ENCODE measurements at regions not wholly inside any gene's neighbourhood (a gene's known extent, or its start where the extent isn't known, plus 50 kb on each side); places are given as distances from the start of the nearest gene placed in this dataset.

- no peak for DNase-seq (ENCODE audit: low read depth, low spot score)
Measured at GRCh38 chr5:2187687-2188086, 305.0 kb upstream of the IRX4 start.

GRCh38 chr5:2187156-2187555, 304.4 kb upstream of the IRX4 start:
- no peak for DNase-seq (ENCODE audit: low read depth, low spot score)

- no peak for DNase-seq (ENCODE audit: low read depth, low spot score)
Measured at GRCh38 chr5:2186472-2187015, 303.8 kb upstream of the IRX4 start.

- no peak for DNase-seq (ENCODE audit: low read depth, low spot score)
Measured at GRCh38 chr5:2185646-2186471, 303.1 kb upstream of the IRX4 start.

GRCh38 chr5:2184563-2185540, 302.1 kb upstream of the IRX4 start:
- no peak for DNase-seq (ENCODE audit: low read depth, low spot score)

GRCh38 chr5:2184026-2184366, 301.3 kb upstream of the IRX4 start:
- DNase-seq (ENCODE audit: low read depth, low spot score) = no peak

- no peak for DNase-seq (ENCODE audit: low read depth, low spot score)
Measured at GRCh38 chr5:2183154-2184025, 300.7 kb upstream of the IRX4 start.

- no peak for DNase-seq (ENCODE audit: low read depth, low spot score)
Measured at GRCh38 chr5:2182020-2182419, 299.3 kb upstream of the IRX4 start.

GRCh38 chr5:2181557-2181956, 298.8 kb upstream of the IRX4 start:
- DNase-seq (ENCODE audit: low read depth, low spot score) = no peak

- DNase-seq (ENCODE audit: low read depth, low spot score) = no peak
Measured at GRCh38 chr5:2181149-2181548, 298.4 kb upstream of the IRX4 start.

GRCh38 chr5:2180456-2180855, 297.7 kb upstream of the IRX4 start:
- DNase-seq (ENCODE audit: low read depth, low spot score) = no peak

GRCh38 chr5:2179861-2180260, 297.1 kb upstream of the IRX4 start:
- DNase-seq (ENCODE audit: low read depth, low spot score) = no peak

- no peak for DNase-seq (ENCODE audit: low read depth, low spot score)
Measured at GRCh38 chr5:2178528-2178927, 295.8 kb upstream of the IRX4 start.

GRCh38 chr5:2178071-2178477, 295.3 kb upstream of the IRX4 start:
- no peak for DNase-seq (ENCODE audit: low read depth, low spot score)

- no peak for DNase-seq (ENCODE audit: low read depth, low spot score)
Measured at GRCh38 chr5:2177244-2177643, 294.5 kb upstream of the IRX4 start.

GRCh38 chr5:2176581-2176980, 293.9 kb upstream of the IRX4 start:
- DNase-seq (ENCODE audit: low read depth, low spot score) = no peak

GRCh38 chr5:2175842-2176404, 293.2 kb upstream of the IRX4 start:
- DNase-seq (ENCODE audit: low read depth, low spot score) = no peak

GRCh38 chr5:2175041-2175440, 292.3 kb upstream of the IRX4 start:
- DNase-seq (ENCODE audit: low read depth, low spot score) = no peak

- no peak for DNase-seq (ENCODE audit: low read depth, low spot score)
Measured at GRCh38 chr5:2174538-2174937, 291.8 kb upstream of the IRX4 start.

GRCh38 chr5:2173151-2173834, 290.6 kb upstream of the IRX4 start:
- no peak for DNase-seq (ENCODE audit: low read depth, low spot score)

- DNase-seq (ENCODE audit: low read depth, low spot score) = no peak
Measured at GRCh38 chr5:2172471-2172870, 289.7 kb upstream of the IRX4 start.
